Activated T-helper 1 cell treated with anti-CD3 and anti-CD28 coated beads, Interleukin-2, amount 50 U/mL, for 16 hours (primary cell): ENCODE measurements at regions not wholly inside any gene's neighbourhood (a gene's known extent, or its start where the extent isn't known, plus 50 kb on each side); places are given as distances from the start of the nearest gene placed in this dataset.

ENCODE experiments used
- DNase-seq, 2 donors: peaks; one replicate each; pipeline ENCODE4 v3.0.0-alpha.2; 2020; ENCODE audit warnings: low read depth in 1 of 2, low spot score in 1 of 2

DNA sequence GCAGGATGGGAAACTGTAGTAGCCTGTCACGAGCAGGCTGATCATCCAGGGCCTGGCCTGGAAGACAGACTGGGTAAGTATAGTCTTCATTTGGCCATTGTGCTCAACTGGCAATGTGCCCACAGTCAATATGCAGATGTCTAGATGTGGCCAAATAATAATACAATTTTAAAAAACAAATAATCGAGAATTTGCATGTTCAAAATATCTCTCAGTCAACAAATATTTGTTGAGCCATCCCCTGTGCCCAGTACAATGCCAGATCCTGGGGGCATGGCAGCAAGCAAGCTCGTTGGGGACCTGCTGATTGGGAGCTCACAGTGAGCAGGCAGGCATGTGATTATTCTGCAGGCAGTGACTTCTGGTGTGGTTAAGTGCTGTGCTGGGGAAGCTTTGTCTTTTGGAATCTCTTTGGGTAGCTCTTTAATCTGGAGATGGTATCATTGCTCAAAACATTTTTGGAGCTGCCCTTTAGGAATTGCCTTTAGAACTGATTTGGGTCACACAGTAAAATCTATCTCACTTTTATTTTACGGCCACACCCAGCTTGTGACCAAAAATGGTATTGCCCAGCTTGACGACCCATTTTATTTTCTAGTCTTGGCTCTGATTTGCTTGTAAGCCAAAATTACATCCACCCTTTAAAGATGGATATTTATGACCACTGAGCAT, 92.2 kb downstream of the PLCE1 start:
- DNase-seq = no peak

DNA sequence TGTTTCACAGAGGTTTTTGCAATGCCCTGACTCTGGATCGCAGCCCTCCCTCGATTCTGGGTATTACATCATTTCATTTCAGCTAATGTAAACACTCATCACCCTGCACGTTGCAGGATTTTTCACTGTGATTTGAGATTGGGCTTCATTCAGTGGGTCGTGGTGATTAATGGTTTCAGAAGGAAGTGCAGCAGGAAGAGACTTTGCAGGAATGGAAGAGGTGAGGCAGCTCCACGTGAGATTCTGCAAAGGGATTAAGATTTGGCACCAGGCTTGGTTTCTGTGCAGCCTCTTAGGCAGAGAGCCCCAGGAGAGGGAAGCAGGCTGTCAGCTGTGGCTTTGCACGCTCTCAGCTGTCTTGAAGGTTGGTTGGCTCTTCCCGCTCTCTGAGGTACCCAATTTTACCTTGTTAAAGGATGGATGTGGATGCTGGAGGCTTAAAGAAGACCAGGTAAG, 95.2 kb downstream of the PLCE1 start:
- DNase-seq = no peak

DNA sequence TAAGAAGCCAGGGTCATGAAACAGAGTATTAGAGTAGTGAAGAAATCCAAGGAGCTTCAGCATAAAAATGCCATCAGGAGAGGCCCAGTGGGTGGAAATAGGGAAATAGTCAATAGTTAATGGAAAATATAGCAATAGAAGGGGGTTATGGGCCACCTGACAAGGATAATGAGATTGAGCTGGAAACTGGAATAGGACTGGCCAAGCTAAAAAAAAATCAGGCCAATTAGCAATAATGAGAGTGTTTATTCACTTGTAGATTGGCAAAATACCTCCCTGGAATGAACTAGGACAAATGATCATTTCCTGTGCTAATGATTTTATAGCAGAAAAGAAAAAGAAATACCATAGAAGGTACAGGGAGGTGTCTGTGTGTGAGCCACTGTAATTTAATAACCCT, 97.9 kb downstream of the PLCE1 start:
- DNase-seq = no peak

DNA sequence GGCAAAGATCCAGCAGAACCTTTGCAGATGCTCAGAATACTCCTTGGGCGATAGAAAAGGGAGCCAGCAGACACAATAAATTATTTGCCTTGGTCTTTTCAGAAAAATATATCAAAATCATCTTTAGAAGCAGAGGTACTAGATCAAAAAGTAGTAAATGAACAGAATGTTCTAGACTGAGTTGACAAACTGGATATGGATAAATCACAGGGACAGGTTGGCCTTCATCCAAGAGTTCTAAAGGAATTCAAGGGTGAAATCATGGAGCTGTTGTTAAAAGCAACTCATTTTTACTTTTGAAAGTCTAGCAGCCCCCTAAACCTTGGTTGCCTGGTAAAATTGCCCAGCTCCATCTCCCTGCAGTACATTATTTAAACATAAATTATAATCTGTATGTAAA, 99.1 kb downstream of the PLCE1 start:
- no peak for DNase-seq

DNA sequence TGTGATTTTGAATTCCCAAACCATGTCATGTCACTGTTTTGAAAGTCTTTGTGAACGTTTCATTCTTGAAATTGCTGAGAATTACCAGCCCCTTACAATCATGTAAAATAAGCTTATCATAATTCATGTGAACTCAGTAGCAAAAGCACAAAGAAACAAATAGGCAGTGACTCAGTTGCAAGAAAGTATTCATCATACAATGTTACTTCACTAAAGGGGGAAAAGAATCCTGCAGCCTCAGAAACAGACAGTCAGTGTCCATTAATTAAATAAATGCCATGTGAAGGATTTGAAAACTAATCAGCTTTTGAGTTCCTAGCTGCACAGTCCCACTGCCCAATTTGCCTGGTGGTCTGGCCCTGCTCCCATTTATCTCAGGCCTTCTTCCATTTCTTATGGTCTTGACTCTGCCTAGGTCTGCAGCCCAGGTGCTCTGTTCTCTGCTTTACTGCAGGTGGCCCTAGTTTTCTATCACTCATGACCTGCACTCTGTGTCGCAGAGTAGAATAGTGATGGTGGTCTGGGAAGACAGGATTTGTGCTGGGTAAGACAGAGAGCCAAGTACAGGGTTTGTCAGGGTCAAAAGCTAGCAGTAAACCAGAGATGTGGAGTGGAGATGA, 99.7 kb downstream of the PLCE1 start:
- DNase-seq = no peak

DNA sequence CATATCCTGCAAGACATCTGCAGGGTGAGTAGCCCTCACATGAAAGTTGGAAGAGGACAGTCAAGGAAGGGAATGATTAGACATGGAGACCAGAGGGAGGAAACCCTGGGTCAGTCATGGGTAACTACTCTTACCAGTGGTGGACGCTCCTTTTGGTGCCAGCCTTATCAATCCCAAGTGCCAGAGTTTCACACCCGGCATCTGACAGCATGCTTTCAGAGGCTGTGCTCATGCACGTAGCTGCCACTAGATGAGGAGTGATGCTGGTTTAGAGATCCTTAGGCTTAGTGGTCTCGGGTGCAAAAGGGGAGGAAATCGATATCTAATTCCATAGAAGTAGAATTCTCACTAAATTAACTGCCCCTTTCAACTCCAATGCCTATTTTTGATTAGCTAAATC, 100.8 kb downstream of the PLCE1 start:
- no peak for DNase-seq

DNA sequence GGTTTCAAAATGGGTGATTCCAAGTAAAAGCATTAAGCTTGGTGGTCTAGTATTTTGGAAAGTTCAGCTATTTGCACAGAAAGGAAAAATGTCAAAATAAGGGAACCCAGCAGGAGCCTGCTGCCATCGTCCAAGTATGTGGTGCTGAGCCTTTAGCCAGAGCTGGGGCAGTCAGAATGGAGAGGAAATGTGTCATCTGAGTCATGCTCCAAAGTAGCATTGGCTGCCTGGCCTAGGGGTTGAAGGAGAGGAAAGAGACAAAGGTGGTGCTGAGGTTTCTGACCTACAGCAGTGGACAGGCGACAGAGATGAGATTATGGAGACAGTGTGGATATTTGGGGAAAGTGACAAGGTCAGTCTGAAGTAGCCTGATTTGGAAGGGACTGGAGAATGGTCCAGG, 103.9 kb downstream of the PLCE1 start:
- no peak for DNase-seq

DNA sequence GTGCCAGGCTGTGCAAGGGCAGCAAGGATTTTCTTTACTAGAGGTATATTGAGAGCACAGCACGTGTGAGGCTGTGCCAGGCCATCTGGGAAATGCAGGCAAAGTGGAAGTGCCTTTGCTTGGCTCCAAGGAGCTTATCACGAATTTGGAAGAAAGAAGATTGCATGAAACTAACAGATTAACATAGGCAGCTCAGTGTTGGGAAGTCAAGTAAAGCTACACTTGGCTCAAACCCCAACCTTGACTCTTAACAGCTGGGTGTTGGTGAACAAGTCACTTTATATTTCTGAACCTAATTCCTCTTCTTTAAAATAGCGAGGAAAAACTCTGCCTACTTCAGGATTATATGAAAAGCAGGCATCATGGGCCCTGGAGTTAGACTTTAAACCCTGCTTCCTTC, 105.2 kb downstream of the PLCE1 start:
- DNase-seq = no peak

DNA sequence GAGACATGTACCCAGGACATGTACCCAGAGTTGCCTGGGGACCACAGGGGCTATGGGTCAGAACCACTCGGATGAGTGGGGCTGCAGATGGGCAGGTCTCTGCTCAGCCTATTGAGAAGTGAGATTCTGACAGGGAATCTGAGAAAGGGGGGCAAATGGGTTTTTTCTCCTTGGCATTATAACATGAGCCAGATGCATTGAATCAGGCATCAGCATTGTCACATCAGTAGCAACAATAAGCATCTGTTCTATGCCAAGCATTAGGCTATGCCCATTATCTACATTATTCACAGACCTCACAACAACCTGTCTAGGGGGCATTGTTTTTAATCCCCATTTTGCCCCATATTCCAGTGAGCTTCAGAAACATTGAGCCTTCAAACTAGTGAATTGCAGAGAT, 108.2 kb downstream of the PLCE1 start:
- no peak for DNase-seq

DNA sequence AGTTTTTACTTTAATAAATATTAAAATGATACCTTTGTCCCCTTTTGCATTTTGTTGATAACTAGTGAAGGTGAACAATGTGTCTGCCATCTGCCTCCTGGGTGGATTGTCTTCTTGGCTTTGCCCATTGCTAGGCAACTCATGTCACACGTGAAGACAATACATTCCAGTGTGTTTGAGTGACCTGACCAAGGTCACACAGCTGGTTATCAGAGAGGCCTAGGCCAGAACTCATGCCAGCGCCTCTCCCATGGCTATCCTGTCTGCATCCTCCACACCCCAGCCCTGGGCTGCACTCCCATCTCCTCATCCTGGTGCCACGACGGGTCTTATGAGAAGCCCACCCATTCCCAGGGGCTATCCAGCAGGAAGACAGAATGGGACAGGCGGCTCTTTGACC, 108.7 kb downstream of the PLCE1 start:
- no peak for DNase-seq

DNA sequence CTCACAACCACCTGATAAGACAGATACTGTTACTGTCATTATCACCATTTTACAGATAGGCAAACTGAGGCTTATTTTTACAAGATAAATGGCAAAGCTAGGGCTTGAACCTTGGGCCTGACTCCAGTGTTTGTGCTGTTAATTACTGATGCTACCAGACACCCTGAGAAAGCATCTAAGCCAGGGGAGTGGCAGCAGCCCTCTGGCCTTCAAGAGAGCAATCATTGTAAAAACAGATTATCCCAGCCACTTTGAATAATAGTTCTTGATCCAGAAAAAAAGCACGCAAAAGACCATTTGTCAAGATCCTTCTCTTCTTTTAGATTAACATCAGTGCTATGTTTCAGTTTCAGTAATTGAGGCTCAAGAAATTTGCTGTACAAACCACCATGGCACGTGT, 109.5 kb downstream of the PLCE1 start:
- no peak for DNase-seq

DNA sequence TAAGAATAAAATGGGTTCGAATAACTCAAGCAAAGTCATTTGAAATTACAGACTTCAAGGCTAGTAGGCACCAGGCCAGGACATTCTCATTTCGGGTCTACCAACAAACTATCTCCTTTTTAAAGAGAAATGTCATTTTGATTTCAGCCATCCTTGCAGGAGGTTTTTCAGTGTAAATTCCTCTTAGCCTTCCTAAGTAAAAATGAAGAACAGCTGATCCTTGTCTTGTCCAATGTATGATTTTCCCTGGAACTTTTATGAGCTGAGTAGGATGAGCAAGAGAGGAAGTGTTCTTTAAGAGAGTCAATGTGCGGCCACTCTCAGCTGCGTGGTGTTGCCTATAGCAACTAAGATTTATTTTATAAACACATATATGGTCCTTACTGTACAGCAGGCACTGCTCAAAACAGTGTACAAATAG, 110.1 kb downstream of the PLCE1 start:
- DNase-seq = no peak

DNA sequence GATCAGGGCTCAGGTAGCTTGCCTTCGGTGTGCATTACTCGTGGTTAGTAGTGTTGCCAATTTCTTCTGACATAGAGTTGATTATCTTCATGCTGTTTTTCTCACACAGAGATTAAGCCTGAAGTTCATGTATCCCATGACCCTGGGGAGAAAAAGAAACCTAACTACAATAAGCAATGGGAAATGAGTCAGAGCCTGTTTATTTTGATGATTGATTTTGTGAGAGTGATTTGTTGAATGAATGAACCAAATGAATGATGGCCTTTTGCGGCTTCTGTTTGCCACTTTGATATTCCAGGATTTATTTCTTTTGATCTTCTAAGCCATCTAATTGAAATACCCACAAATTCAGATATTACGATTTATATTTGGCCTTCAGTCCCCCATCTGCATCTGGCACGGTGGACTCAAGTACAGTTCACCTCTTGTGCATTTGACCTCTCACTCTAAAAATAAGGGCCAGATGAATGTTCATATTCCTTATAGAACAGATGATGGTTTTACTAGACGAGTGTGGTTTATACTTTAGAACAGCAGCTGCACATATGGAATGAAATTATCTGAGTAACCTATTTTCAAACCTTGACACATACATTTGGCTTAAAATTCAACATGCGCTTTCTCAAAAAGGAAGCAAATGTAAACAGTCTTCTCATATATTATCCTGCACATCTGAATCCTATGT, 110.7 kb downstream of the PLCE1 start:
- no peak for DNase-seq

DNA sequence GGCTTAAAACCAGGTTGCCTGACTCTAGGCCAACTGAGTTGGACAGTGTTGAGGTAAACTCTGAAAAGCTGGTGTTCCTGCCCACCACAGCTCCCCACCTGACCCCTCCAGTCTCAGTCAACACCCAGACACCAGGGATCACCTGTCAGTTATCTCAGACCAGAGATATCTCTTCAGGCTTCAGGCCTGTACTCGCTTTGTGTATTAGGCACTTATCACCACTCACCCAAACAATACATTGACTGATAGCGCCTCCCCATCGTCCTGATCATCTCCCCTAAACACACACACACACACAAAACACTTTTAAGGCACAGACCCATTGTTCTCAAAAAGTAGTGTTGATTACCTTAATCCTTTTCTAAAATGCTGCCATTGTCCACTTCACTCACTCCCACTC, 111.5 kb downstream of the PLCE1 start:
- DNase-seq = no peak

DNA sequence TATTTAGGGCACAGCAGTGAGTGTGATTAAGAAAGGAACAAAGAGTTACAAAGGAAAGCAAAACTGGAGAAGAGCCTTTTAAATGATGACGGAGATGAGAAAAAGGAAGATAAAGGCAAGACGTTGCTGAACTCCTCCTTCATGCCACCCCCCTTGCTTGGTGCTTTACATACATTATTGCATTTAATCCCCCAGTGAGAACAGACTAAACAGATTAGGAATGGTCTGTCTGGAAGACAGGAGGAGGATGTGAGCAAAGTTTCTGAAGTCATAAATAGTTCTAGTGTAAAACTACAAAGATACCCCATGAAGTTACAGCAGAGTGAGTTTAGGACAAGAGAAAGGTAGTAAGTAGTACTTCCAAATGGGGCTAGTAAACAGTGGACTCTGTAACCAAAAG, 113.5 kb downstream of the PLCE1 start:
- no peak for DNase-seq

DNA sequence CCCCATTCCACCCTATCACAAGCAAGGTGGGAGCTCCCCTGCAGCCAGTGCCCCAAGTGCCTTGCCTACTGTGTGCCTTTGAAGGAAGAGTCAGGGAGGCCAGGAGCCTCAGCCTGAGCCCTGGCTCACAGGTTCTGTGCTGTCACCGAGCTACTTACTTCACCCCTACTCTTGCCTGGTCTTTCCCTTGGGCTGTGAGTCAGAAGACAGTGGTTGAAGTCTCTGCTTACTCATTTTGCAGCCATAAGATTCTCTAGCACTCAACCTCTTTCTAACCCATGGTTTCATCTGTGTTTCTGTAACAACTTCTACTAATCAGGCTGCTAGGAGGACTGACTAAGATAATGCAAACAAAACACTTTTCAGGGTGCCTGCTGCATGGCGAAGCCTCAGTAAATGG, 114.5 kb downstream of the PLCE1 start:
- no peak for DNase-seq

DNA sequence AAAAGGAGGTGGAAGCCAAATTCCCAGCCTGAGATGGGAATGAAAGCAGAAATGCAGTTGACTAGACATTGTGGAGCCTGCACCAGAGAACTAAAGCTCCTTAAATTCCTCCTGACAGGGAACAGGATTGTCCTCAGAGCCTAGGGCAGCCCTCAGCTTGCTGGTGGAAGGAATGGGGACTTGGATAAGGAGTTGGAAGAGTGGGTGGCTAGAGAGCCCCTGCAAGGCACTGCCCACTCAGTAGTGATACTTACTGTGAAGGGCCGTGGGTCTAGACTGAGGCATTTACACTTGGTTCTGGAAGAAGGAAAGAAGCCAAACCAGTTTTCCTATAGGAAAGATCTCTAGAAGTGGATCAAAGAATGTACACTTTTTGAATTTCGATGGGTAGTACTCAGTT, 117.6 kb downstream of the PLCE1 start:
- no peak for DNase-seq

DNA sequence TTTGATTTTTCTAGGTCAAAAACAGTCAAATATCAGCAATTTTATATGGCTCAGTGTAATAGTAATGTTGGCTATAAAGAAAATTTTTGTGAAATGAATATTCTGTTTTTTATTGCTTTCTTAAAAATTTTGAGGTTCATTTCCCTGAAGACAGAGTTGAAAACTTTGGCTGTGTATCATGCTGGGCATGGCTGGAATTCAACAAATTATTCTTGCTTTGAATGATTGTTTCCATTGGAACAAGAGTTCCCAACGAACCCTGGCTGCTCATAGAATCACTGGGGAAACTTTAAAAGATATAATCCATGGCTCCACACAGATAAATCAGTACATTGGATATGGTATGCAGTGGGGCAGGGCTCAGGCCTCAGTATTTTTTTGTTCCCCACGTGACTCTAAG, 118.6 kb downstream of the PLCE1 start:
- no peak for DNase-seq

DNA sequence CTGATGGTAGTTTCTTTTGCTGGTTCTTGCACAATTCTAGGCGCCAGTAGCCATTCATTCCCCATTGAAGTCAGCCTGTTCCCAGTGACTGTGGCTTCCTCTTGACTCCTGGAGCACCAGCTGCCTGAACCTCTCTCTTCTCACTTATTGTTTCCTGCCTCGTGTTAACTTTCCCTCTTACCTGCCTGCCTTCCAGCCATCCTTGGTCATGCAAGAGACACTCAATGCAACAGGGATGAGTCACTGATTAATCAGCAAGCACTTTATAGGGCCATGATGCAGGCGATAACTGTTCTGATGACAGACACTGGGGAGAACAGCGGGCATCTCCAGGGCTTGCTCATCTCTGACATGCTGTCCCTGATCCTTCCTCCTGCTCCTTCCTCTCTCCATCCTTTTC, 122.0 kb downstream of the PLCE1 start:
- DNase-seq = no peak

DNA sequence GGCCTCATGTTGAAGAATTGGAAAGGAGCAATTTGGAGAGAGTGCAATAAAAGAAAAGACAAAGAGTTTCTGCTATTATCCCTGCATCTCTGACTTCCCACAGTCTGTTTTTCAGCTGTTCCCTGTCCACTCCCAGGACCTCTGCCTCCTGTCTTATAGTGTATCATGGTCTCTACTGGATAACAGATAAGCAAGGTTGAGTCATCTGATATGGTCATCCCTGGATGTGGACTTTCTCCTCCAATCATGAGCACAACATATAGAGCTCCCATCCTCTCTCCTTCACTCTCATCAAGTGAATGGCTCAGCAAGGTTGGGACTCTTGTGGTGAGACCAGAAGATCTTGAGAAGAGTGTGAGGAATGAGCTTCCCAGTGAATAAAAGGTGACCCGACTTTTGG, 123.1 kb downstream of the PLCE1 start:
- no peak for DNase-seq

DNA sequence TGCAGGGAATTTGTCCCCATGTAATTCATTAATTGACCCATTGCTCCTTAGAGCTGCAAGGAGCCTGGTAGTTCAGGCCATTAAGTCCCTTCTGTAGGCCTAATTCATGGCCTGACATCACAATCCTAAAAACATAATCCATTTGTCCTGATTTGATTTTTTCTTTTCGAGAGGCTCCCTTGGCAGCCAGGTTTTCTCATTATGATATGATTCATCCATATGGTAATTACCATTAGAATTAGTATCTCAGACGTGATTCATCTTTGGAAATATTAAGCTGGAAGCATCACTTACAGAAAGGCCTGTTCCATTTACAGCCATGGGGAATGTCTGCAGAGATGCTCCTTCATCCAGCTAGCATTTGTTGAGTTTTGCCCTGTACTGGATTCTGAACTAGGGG, 128.5 kb downstream of the PLCE1 start:
- no peak for DNase-seq

DNA sequence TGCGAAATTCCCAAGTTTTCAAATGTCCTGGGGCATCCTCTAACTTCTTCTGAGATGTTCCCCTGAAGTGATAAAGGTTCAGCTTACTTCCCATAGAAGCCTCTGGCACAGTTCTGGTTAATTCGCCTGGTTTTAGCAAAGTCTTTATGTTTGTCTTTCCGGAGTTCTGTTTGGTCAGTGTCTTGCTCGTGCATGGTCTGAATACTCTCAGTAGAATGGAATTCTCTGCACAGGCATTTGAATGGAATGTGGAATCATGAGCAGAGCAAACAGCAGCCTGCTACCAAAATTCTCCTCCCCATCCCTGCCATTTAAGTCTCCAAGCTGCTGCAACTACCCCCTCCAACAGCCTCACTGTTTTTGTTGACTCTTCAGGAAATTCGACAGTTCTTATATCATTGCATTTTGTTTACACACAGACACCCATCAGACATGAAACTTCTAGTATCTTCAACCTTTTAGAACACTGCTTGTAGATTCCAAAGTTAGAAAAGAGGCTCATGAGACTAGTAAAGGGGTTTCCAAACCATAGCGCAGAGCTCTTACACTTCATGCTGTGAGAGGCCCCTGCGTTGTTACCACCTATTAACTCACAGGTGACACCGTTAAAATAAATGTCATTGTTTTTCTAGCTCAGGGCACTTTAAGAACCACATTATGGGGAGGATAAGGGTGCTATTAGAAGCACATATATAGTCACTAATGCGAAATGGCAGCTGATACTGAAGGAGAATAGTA, 129.7 kb downstream of the PLCE1 start:
- no peak for DNase-seq
